HepG2 (cell line): ENCODE measurements at regions not wholly inside any gene's neighbourhood (a gene's known extent, or its start where the extent isn't known, plus 50 kb on each side); places are given as distances from the start of the nearest gene placed in this dataset.

Experiments used
- ATAC-seq: fragments of 200-7000 bp; cut with Tn5 transposase; 3 replicates; pipeline ENCODE4 v1.9.1; 2020; ENCODE audit warnings: mild to moderate bottlenecking, moderate library complexity
- BruUV-seq: library from RNA; stranded (reverse); fragments of 400-500 nt; replicated peaks from 2 replicates; lab custom pipeline; 2021; lab: Mats Ljungman, UMichigan
- CTCF ChIA-PET: fragments of 300-600 bp; formaldehyde crosslinking; extraction: SDS; loops from one replicate; lab custom pipeline; 2021; ENCODE audit warnings: low total read pairs, inconsistent platforms, low intra/inter-chr PET ratio; lab: Yijun Ruan, JAX
- POLR2A ChIA-PET: fragments of 350-600 bp; sonication (Branson Sonifier 250); formaldehyde crosslinking; loops from one replicate; lab custom pipeline; 2020; ENCODE audit warnings: antibody characterized with exemption, inconsistent platforms; lab: Yijun Ruan, JAX
- DNase-seq: peaks from one replicate; pipeline ENCODE4 v3.0.0-alpha.2; 2015; ENCODE audit warnings: low spot score
- FAIRE-seq: peaks from 3 replicates; lab custom pipeline; 2011; peaks lifted over from hg19 to GRCh38; lab: Jason Lieb, UNC
- H2AFZ ChIP-seq: one replicate; pipeline ENCODE4 v1.6.1; 2011; ENCODE audit warnings: low read length, inconsistent platforms
- H3K27ac ChIP-seq: fragments of 300-600 bp; 3 replicates; pipeline ENCODE4 v1.8.0; 2011; ENCODE audit warnings: mixed run types, mild to moderate bottlenecking, mixed read lengths, low read length, inconsistent platforms; ENCODE audit not compliant: insufficient read depth; ENCODE audit errors: extremely low read length
- H3K27me3 ChIP-seq, 2 experiments: fragments of 200-600 bp in 1 of 2; 2 replicates in 1 of 2; 3 replicates in 1 of 2; pipeline versions ENCODE4 v1.6.0 to v1.8.0; 2011; ENCODE audit warnings: low read length in 2 of 2, mild to moderate bottlenecking in 2 of 2, moderate library complexity in 2 of 2, inconsistent platforms in 1 of 2; ENCODE audit not compliant: insufficient read depth in 2 of 2, control insufficient read depth in 1 of 2
- H3K36me3 ChIP-seq, 2 experiments: fragments of 200-600 bp in 1 of 2; replicated peaks in 1 of 2; 2 replicates in 1 of 2; 3 replicates in 1 of 2; pipeline versions ENCODE4 v1.5.1 to v1.8.0; 2011; ENCODE audit warnings: low read length in 2 of 2, inconsistent platforms in 1 of 2; ENCODE audit not compliant: insufficient read depth in 2 of 2, control insufficient read depth in 1 of 2
- H3K4me1 ChIP-seq: 2 replicates; pipeline ENCODE4 v1.5.1; 2012; ENCODE audit warnings: low read length, inconsistent platforms; ENCODE audit not compliant: insufficient read depth
- H3K4me2 ChIP-seq: 2 replicates; pipeline ENCODE4 v1.6.0; 2011; ENCODE audit warnings: low read depth, low read length, inconsistent platforms
- H3K4me3 ChIP-seq, 3 experiments: fragments of 200-600 bp in 1 of 3; sonication (generic), shearing (Covaris generic) in 1 of 3; replicated peaks in 1 of 3; 2 replicates each; pipeline ENCODE4 v1.5.1; 2011 to 2016; ENCODE audit warnings: low read length in 3 of 3, inconsistent platforms in 2 of 3, low read depth in 2 of 3, mild to moderate bottlenecking in 2 of 3, control low read depth in 1 of 3, mixed read lengths in 1 of 3; ENCODE audit not compliant: insufficient read depth in 1 of 3
- H3K79me2 ChIP-seq: one replicate; pipeline ENCODE4 v1.6.1; 2011; ENCODE audit warnings: low read length, inconsistent platforms; ENCODE audit not compliant: insufficient read depth
- H3K9ac ChIP-seq: 2 replicates; pipeline ENCODE4 v1.6.0; 2011; ENCODE audit warnings: mild to moderate bottlenecking, low read depth, low read length, inconsistent platforms; ENCODE audit not compliant: insufficient read depth
- H3K9me3 ChIP-seq: 2 replicates; pipeline ENCODE4 v1.5.1; 2012; ENCODE audit warnings: mild to moderate bottlenecking, low read length
- H4K20me1 ChIP-seq: 2 replicates; pipeline ENCODE4 v1.6.0; 2011; ENCODE audit warnings: inconsistent platforms, mild to moderate bottlenecking, low read length, moderate library complexity; ENCODE audit not compliant: insufficient read depth
- EP300 ChIP-seq, 3 experiments: sonication (generic) in 1 of 3; formaldehyde crosslinking in 1 of 3; IDR thresholded peaks; 2 replicates each; pipeline versions ENCODE4 v1.5.1 to v1.6.1; 2011 to 2020; ENCODE audit warnings: low read depth in 2 of 3, low read length in 2 of 3, borderline replicate concordance in 1 of 3, improper control_type of control experiment in 1 of 3, mild to moderate bottlenecking in 1 of 3, missing genetic modification reagents in 1 of 3, moderate library complexity in 1 of 3
- MAFF ChIP-seq: IDR thresholded peaks from 2 replicates; pipeline ENCODE4 v1.6.1; 2011; ENCODE audit warnings: low read depth, low read length, improper control_type of control experiment
- MAFK ChIP-seq, 2 experiments: IDR thresholded peaks in 1 of 2; conservative IDR thresholded peaks in 1 of 2; 2 replicates each; pipeline ENCODE4 v1.6.1; 2011; ENCODE audit warnings: improper control_type of control experiment in 2 of 2, low read length in 2 of 2
- RARG ChIP-seq: sonication (generic); formaldehyde crosslinking; IDR thresholded peaks from 2 replicates; pipeline ENCODE4 v1.4.0; 2020; ENCODE audit warnings: low read depth, mild to moderate bottlenecking, missing genetic modification reagents
- ZFP90 ChIP-seq: sonication (generic); formaldehyde crosslinking; IDR thresholded peaks from 2 replicates; pipeline ENCODE4 v1.8.0; 2022; ENCODE audit warnings: missing genetic modification reagents, mild to moderate bottlenecking, inconsistent platforms, borderline replicate concordance
- ZNF333 ChIP-seq: sonication (generic); formaldehyde crosslinking; IDR thresholded peaks from 2 replicates; pipeline ENCODE4 v1.4.0; 2020; ENCODE audit warnings: mild to moderate bottlenecking, missing genetic modification reagents, borderline replicate concordance
- ZNF546 ChIP-seq: sonication (generic); formaldehyde crosslinking; conservative IDR thresholded peaks from 2 replicates; pipeline ENCODE4 v1.8.1; 2023; ENCODE audit warnings: mild to moderate bottlenecking, missing genetic modification reagents
- ZNF772 ChIP-seq: sonication (generic); formaldehyde crosslinking; IDR thresholded peaks from 2 replicates; pipeline ENCODE4 v1.5.0; 2020; ENCODE audit warnings: mild to moderate bottlenecking, missing genetic modification reagents
- ZSCAN9 ChIP-seq: IDR thresholded peaks from 2 replicates; pipeline ENCODE4 v1.6.1; 2016; ENCODE audit warnings: borderline replicate concordance
- WGBS: methylation state at CpG from one replicate; pipeline ENCODE4 v1.1.6; 2017; ENCODE audit warnings: low lambda C conversion rate; 5-methylcytosine and 5-hydroxymethylcytosine counted together
- in situ Hi-C: cut with HindIII; loops from 2 replicates; pipeline ENCODE4 v1.10.0; 2017; ENCODE audit warnings: low pct_unique_long_range_greater_than_20kb; ENCODE audit not compliant: extremely low pct_ligation_motif_present
- intact Hi-C: fragments of 100-400 bp; cut with micrococcal nuclease; formaldehyde crosslinking; loops from one replicate; pipeline ENCODE4 v1.10.0; 2022; ENCODE audit not compliant: unreplicated experiment
- TF ChIP-seq, protein P1 (sequence below): sonication (generic); formaldehyde crosslinking; IDR thresholded peaks from 2 replicates; pipeline ENCODE4 v1.5.0; 2020; ENCODE audit warnings: mild to moderate bottlenecking, missing genetic modification reagents, moderate library complexity
- TF ChIP-seq, protein P2 (sequence below): conservative IDR thresholded peaks from 2 replicates; pipeline ENCODE4 v1.6.1; 2018; ENCODE audit warnings: missing genetic modification reagents

DNA sequence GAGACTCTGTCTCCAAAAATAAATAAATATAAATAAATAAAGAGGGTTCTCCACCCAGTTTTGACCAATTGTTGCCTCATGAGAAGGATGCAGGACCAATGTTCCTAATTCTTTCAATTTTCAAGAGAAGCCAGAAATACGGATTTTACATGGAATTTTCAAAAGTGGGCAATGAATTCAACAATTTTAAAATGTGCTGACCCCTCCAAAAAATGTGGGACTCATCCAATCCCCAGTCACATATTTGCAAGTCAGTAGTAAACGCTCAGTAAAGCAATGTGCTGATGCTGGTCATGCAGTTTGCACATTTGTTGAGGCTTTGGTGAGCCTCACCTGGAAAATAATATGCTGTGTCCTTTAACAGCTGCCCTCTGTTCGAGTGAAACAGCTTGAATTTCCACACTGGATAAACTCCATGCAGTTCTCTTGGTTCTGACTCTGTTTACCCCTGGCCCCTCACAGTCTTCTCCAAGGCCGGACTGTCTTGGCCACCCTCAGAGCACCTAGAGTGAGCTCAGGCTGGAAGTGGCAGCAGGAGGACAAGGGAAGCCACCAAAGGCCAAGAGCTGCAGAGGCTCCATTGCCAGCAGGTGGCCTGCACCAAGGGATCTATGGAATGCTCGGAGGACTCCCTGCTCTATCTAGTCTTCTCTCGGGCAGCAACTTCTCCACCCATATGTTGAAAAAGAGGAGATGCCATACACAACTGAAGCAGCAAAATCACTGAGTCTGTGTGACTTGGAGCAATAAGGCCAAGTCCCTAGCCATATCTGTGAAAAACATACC is 246.8 kb downstream of the UACA start:
- Histone ChIP-seq H3K4me1 (no peaks in the 10 kb centered on the region), H2AFZ (no peak overlapping the region), H4K20me1 (no peaks in the 10 kb centered on the region), H3K9ac (no peak overlapping the region), H3K4me3 (no peak overlapping the region), H3K36me3 (no peaks in the 10 kb centered on the region), H3K9me3 (no peaks in the 10 kb centered on the region), H3K27ac (no peak overlapping the region), H3K4me2 (no peak overlapping the region), H3K27me3 (peaks cover 0 to 1% of the 10 kb centered on the region in 2 experiments; a peak in 2 of 5 replicates), H3K79me2 (no peaks in the 10 kb centered on the region)
- WGBS, result 16% methylated on average over 5 of the region's 6 CpGs
- CTCF ChIA-PET, result no interaction called here
- POLR2A ChIA-PET, result no interaction called here
- intact Hi-C loops (no loop called here), in situ Hi-C loops (no loop called here)
- DNase-seq, result no peak
- ATAC-seq, result peak; percentile 69
- FAIRE-seq, result no peak
- TF ChIP-seq, protein P1, sequence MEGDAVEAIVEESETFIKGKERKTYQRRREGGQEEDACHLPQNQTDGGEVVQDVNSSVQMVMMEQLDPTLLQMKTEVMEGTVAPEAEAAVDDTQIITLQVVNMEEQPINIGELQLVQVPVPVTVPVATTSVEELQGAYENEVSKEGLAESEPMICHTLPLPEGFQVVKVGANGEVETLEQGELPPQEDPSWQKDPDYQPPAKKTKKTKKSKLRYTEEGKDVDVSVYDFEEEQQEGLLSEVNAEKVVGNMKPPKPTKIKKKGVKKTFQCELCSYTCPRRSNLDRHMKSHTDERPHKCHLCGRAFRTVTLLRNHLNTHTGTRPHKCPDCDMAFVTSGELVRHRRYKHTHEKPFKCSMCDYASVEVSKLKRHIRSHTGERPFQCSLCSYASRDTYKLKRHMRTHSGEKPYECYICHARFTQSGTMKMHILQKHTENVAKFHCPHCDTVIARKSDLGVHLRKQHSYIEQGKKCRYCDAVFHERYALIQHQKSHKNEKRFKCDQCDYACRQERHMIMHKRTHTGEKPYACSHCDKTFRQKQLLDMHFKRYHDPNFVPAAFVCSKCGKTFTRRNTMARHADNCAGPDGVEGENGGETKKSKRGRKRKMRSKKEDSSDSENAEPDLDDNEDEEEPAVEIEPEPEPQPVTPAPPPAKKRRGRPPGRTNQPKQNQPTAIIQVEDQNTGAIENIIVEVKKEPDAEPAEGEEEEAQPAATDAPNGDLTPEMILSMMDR (CRISPR knock-in tag), result peak; percentile 36
- TF ChIP-seq MAFK (conservative IDR thresholded peaks at IDR 0.05 in 1 of 2, IDR thresholded peaks at IDR 0.05 in 1 of 2; ENCODE audit: low read length in 2 of 2) (peak; percentile 49 to 74; a peak in 3 of 4 replicates), ZSCAN9 (CRISPR knock-in tag) (no peak), MAFF (peak; percentile 48)
- no TSS peak for BruUV-seq

DNA sequence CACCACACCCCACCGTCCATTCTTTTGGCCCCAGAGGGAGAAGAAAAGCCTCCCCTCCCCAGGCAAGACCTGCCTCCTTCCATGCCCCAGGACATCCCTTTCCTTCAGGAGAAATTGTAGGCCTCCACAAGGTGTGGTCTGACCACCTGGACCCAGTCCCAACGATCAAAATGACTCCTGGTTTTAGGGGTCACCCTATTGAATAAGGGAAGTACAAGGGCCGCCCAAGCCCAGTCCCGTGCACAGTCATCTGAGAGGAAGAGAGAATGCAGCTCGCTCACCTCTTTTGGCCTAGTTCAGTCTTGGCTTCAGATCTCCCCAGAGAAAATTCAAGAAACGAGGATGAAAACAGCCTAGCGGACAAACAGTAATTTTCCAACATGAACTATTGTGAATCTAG is 249.1 kb downstream of the UACA start:
- no peak for TF ChIP-seq RARG (CRISPR knock-in tag)
- TF ChIP-seq EP300 (IDR thresholded peaks at IDR 0.05; ENCODE audit: low read depth in 2 of 2, low read length in 2 of 2), result no peak
- TF ChIP-seq EP300 (CRISPR knock-in tag; IDR thresholded peaks at IDR 0.05; ENCODE audit: borderline replicate concordance), result no peak
- TF ChIP-seq ZFP90 (CRISPR knock-in tag), result no peak
- TF ChIP-seq ZNF772 (CRISPR knock-in tag), result no peak
- TF ChIP-seq, protein P2, sequence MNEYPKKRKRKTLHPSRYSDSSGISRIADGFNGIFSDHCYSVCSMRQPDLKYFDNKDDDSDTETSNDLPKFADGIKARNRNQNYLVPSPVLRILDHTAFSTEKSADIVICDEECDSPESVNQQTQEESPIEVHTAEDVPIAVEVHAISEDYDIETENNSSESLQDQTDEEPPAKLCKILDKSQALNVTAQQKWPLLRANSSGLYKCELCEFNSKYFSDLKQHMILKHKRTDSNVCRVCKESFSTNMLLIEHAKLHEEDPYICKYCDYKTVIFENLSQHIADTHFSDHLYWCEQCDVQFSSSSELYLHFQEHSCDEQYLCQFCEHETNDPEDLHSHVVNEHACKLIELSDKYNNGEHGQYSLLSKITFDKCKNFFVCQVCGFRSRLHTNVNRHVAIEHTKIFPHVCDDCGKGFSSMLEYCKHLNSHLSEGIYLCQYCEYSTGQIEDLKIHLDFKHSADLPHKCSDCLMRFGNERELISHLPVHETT, result no peak
- TF ChIP-seq ZNF333 (CRISPR knock-in tag), result no peak
- TF ChIP-seq ZNF546 (CRISPR knock-in tag), result no peak
- H3K4me3 ChIP-seq, result no peak overlapping the region
- H3K79me2 ChIP-seq, result no peaks in the 10 kb centered on the region
- FAIRE-seq (no peak), ATAC-seq (no peak), DNase-seq (no peak)
- no TSS peak for BruUV-seq
- CTCF ChIA-PET, result no interaction called here
- intact Hi-C loops (no loop called here), in situ Hi-C loops (no loop called here)
- H3K9ac ChIP-seq, result no peak overlapping the region
- H2AFZ ChIP-seq, result no peak overlapping the region
- no peak overlapping the region for H3K27ac ChIP-seq
- no peaks in the 10 kb centered on the region for H4K20me1 ChIP-seq
- POLR2A ChIA-PET, result no interaction called here
- no peak overlapping the region for H3K4me2 ChIP-seq
- H3K9me3 ChIP-seq, result 0 out of 2 replicates have a peak, but pooled peaks cover 7% of the 10 kb centered on the region
- WGBS, result 27% methylated on average over 7 of the region's 7 CpGs
- no peaks in the 10 kb centered on the region; a peak in 2 of 5 replicates for H3K27me3 ChIP-seq
- H3K36me3 ChIP-seq, result no peaks in the 10 kb centered on the region
- H3K4me1 ChIP-seq, result 0 out of 2 replicates have a peak, but pooled peaks cover 1% of the 10 kb centered on the region
